Suprapubic skin (tissue), 4 donors: ENCODE measurements at regions not wholly inside any gene's neighbourhood (a gene's known extent, or its start where the extent isn't known, plus 50 kb on each side); places are given as distances from the start of the nearest gene placed in this dataset.

ENCODE experiments used
- DNase-seq, 2 donors: peaks; one replicate each; pipeline ENCODE4 v3.0.0-alpha.2; 2019; ENCODE audit warnings: low spot score in 2 of 2
- H3K27ac ChIP-seq: fragments of 200-600 bp; sonication (generic); one replicate; pipeline ENCODE4 v1.5.1; 2019
- H3K27me3 ChIP-seq: fragments of 200-600 bp; sonication (generic); one replicate; pipeline ENCODE4 v1.5.1; 2019
- H3K36me3 ChIP-seq: fragments of 200-600 bp; sonication (generic); one replicate; pipeline ENCODE4 v1.5.1; 2019
- H3K4me1 ChIP-seq: fragments of 200-600 bp; sonication (generic); one replicate; pipeline ENCODE4 v1.5.1; 2019
- H3K4me3 ChIP-seq: fragments of 200-600 bp; sonication (generic); one replicate; pipeline ENCODE4 v1.5.1; 2019; ENCODE audit warnings: mild to moderate bottlenecking
- H3K9me3 ChIP-seq: fragments of 200-600 bp; sonication (generic); one replicate; pipeline ENCODE4 v1.5.1; 2019
- EP300 ChIP-seq: sonication (generic); formaldehyde crosslinking; IDR thresholded peaks from one replicate; pipeline ENCODE4 v1.6.1; 2017; ENCODE audit warnings: antibody characterized with exemption
- POLR2A ChIP-seq, 2 donors: fragments of 450-650 bp; IDR thresholded peaks; one replicate each; pipeline ENCODE4 v1.6.1; 2017; ENCODE audit warnings: antibody characterized with exemption in 2 of 2, mild to moderate bottlenecking in 2 of 2, moderate library complexity in 2 of 2
- POLR2AphosphoS5 ChIP-seq, 3 donors: sonication (generic); formaldehyde crosslinking; IDR thresholded peaks; one replicate each; pipeline ENCODE4 v1.6.1; 2017; ENCODE audit warnings: antibody characterized with exemption in 3 of 3
- WGBS: methylation state at CpG from one replicate; pipeline ENCODE4 v1.1.5; 2018; 5-methylcytosine and 5-hydroxymethylcytosine counted together
- TF ChIP-seq, protein P1 (sequence below), 2 donors: fragments of 200-600 bp in 1 of 2; fragments of 450-650 bp in 1 of 2; sonication (generic) in 1 of 2; IDR thresholded peaks; one replicate each; pipeline ENCODE4 v1.5.1; 2016 to 2019; ENCODE audit warnings: antibody characterized with exemption in 2 of 2, mild to moderate bottlenecking in 1 of 2, moderate library complexity in 1 of 2

DNA sequence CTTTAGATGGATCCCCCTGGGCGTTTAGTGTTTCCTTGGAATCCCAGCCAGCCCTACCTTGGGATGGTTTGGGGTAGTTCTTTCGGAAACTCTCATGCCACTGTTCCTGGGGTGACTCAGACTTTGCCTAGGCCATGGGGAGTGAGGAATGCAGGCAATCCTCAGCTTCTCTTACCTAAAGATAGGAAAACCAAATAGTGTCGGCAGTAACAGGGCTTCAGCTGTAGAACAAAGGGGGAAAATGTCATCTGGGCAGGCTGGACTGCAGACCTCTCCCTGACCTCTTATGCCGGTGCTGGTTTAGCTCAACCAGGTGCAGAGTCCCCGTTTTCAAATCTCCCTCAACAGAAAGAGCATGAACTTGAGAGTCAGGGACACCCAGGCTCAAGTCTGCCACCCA is 252.1 kb downstream of the TSN start:
- Histone ChIP-seq H3K9me3 (no peaks in the 10 kb centered on the region), H3K36me3 (no peaks in the 10 kb centered on the region), H3K27me3 (peaks cover 2% of the 10 kb centered on the region), H3K4me3 (no peak overlapping the region), H3K27ac (no peak overlapping the region), H3K4me1 (no peaks in the 10 kb centered on the region)
- TF ChIP-seq EP300 (no peak), POLR2A (IDR thresholded peaks at IDR 0.05) (no peak), POLR2AphosphoS5 (IDR thresholded peaks at IDR 0.05) (no peak)
- TF ChIP-seq, protein P1, sequence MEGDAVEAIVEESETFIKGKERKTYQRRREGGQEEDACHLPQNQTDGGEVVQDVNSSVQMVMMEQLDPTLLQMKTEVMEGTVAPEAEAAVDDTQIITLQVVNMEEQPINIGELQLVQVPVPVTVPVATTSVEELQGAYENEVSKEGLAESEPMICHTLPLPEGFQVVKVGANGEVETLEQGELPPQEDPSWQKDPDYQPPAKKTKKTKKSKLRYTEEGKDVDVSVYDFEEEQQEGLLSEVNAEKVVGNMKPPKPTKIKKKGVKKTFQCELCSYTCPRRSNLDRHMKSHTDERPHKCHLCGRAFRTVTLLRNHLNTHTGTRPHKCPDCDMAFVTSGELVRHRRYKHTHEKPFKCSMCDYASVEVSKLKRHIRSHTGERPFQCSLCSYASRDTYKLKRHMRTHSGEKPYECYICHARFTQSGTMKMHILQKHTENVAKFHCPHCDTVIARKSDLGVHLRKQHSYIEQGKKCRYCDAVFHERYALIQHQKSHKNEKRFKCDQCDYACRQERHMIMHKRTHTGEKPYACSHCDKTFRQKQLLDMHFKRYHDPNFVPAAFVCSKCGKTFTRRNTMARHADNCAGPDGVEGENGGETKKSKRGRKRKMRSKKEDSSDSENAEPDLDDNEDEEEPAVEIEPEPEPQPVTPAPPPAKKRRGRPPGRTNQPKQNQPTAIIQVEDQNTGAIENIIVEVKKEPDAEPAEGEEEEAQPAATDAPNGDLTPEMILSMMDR (IDR thresholded peaks at IDR 0.05), result no peak
- no peak for DNase-seq
- 66% methylated on average over 5 of the region's 5 CpGs for WGBS

DNA sequence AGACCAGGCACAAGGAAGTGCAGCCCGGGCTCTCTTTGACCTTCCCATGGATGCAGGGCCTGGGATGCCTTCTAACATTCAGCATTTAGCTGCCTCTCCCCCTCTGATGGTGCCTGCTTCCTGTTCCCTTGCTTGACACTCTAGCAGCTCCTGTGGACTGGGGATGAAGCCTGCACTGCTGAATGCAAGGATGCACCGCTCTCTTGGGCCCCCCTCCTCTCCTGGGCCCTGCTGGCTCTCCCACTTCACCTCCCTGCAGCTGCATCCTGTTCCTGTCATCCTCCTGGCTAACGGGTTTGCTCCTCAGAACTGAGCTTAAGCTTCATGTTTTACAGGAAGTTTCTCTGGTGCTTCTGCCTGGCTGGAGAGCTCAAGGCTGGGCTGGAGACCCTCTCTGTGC is 254.1 kb downstream of the TSN start:
- TF ChIP-seq, protein P1 (IDR thresholded peaks at IDR 0.05), result no peak
- TF ChIP-seq POLR2A (IDR thresholded peaks at IDR 0.05), result no peak
- no peak for TF ChIP-seq POLR2AphosphoS5 (IDR thresholded peaks at IDR 0.05)
- DNase-seq, result no peak
- Histone ChIP-seq H3K36me3 (no peaks in the 10 kb centered on the region), H3K4me1 (no peaks in the 10 kb centered on the region), H3K9me3 (no peaks in the 10 kb centered on the region), H3K27ac (no peak overlapping the region), H3K4me3 (no peak overlapping the region), H3K27me3 (no peaks in the 10 kb centered on the region)
- WGBS, result 42% methylated on average over 2 of the region's 3 CpGs

DNA sequence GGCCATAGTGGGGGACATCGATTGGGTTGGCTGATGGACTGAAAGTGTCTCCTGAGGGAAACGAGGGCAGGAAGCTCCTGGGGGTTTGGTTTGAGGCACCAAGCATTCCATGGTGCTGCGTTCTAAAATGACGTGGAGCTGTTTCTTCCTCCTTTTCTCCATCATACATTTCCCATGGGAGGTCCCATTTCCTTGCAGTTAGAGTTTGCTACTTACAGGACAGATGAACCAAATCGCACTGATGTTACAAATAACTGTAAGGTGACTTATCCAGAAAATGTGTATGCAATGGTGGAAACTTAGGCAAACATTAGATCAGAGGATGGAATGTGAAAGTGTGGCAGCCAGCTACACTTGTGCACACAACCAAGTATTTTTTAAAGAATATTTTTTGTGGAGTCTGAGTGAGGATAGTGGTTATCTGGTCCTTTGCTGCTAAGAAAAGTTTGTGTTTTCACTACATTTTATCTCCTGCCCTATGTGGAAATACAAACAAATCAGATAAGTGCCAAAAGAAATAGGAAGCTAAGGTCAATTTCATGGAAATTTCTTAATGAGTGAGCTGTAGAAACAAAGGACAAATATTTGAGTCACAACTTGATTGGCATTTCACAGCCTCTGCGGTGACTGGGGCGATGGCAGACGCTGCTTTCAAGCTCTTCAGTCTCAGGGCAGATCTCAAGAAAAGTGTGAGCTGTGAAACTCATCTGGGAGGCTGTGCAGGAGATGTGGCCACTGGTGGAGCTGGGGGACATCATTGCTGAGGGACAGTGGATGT is 256.2 kb downstream of the TSN start:
- H3K27ac ChIP-seq, result no peak overlapping the region
- H3K27me3 ChIP-seq, result no peaks in the 10 kb centered on the region
- no peak overlapping the region for H3K4me3 ChIP-seq
- 76% methylated on average over 8 of the region's 8 CpGs for WGBS
- no peak for TF ChIP-seq POLR2AphosphoS5 (IDR thresholded peaks at IDR 0.05)
- no peak for TF ChIP-seq EP300
- TF ChIP-seq, protein P1 (IDR thresholded peaks at IDR 0.05), result no peak
- TF ChIP-seq POLR2A (IDR thresholded peaks at IDR 0.05), result no peak
- no peaks in the 10 kb centered on the region for H3K9me3 ChIP-seq
- H3K36me3 ChIP-seq, result no peaks in the 10 kb centered on the region
- DNase-seq, result peak in 1 of 2 donors; percentile 24
- H3K4me1 ChIP-seq, result no peaks in the 10 kb centered on the region

DNA sequence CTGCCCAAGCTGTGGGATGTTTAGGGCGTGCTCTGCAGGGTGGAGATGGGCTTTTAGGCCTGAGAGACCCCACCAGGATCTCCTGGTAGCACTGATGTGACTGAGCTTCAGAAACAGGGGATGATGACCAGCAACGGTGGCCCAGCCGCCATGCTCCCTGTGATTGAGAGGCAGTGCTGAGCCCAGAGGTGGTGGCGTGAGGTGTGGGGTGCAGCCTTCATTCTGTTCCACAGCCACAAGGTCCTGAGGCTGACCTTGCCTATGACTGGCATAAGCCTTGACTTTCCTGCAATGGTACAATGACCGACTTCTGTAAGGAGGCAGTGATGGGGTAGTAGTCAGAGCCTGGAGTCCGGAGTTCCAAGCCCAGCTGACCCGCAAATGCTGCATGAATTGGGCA is 263.3 kb downstream of the TSN start:
- Histone ChIP-seq H3K9me3 (no peaks in the 10 kb centered on the region), H3K4me3 (no peak overlapping the region), H3K27me3 (peaks cover 2% of the 10 kb centered on the region), H3K36me3 (no peaks in the 10 kb centered on the region), H3K27ac (no peak overlapping the region), H3K4me1 (no peaks in the 10 kb centered on the region)
- peak in 1 of 2 donors; percentile 65 for DNase-seq
- WGBS, result 74% methylated on average over 3 of the region's 7 CpGs
- TF ChIP-seq POLR2AphosphoS5 (IDR thresholded peaks at IDR 0.05) (no peak), EP300 (no peak), POLR2A (IDR thresholded peaks at IDR 0.05) (no peak)
- TF ChIP-seq, protein P1 (IDR thresholded peaks at IDR 0.05), result no peak

DNA sequence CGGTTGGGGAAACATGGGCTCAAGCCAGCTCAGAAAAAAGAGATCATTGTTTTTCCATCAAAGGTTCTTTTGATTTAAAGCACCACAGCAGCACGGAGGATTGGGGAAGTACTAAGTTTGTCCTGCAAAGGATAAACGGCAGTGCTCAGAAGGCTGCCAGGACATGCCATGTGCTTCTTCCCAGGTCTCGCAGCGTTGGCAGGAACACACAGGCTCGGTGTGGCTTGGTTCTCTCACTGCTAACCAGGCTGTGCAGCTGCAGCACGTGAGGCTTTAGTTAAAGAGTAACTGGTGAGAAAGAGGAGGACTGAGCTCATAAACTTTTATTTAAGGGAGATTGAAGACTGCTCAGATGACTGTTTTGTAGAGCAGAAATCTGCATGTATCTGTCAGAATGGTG is 264.3 kb downstream of the TSN start:
- WGBS, result 3% methylated on average over 7 of the region's 7 CpGs
- peak in 1 of 2 donors; percentile 49 for DNase-seq
- Histone ChIP-seq H3K4me3 (no peak overlapping the region), H3K9me3 (no peaks in the 10 kb centered on the region), H3K27ac (no peak overlapping the region), H3K36me3 (no peaks in the 10 kb centered on the region), H3K4me1 (no peaks in the 10 kb centered on the region), H3K27me3 (peaks cover 2% of the 10 kb centered on the region)
- TF ChIP-seq, protein P1 (IDR thresholded peaks at IDR 0.05), result no peak
- TF ChIP-seq POLR2A (IDR thresholded peaks at IDR 0.05), result no peak
- TF ChIP-seq POLR2AphosphoS5 (IDR thresholded peaks at IDR 0.05), result no peak
- TF ChIP-seq EP300, result no peak
